ENCODE measurements at regions not wholly inside any gene's neighbourhood (a gene's known extent, or its start where the extent isn't known, plus 50 kb on each side); places are given as distances from the start of the nearest gene placed in this dataset.

GRCh38 chr20:55333798-55334197, 671.5 kb downstream of the CBLN4 start:
- 47 to 62% methylated on average over 2 of the region's 2 CpGs for WGBS, 2 experiments (ENCODE audit: insufficient coverage in 1 of 2, insufficient read length in 1 of 2)
- H3K27ac Mint-ChIP-seq = no peak overlapping the region
- H3K4me1 Mint-ChIP-seq = no peaks in the 10 kb centered on the region
- TF ChIP-seq CTCF (conservative IDR thresholded peaks at IDR 0.05) = no peak
- H3K36me3 Mint-ChIP-seq (ENCODE audit: low read depth) = no peaks in the 10 kb centered on the region
- no peaks in the 10 kb centered on the region for H3K9me3 Mint-ChIP-seq
- H3K9me3 ChIP-seq (ENCODE audit: control insufficient read depth, low read length) = no peaks in the 10 kb centered on the region
- no peak overlapping the region for H3K4me3 ChIP-seq (ENCODE audit: low read length)
- H3K4me1 ChIP-seq (ENCODE audit: control insufficient read depth, insufficient read depth, low read length) = no peaks in the 10 kb centered on the region
- no peaks in the 10 kb centered on the region for H3K27me3 ChIP-seq (ENCODE audit: control insufficient read depth, insufficient read depth, low read length, poor library complexity, severe bottlenecking)
- DNase-seq = no peak
- no peak overlapping the region for H3K27ac ChIP-seq (ENCODE audit: low read depth, low read length)
- H3K36me3 ChIP-seq (ENCODE audit: control insufficient read depth, insufficient read depth, low read length) = no peaks in the 10 kb centered on the region
- no peak overlapping the region for H3K9ac ChIP-seq (ENCODE audit: extremely low read depth, low read length, poor library complexity, severe bottlenecking)
- no peak overlapping the region for H3K4me3 Mint-ChIP-seq
- no peaks in the 10 kb centered on the region for H3K27me3 Mint-ChIP-seq (ENCODE audit: insufficient read depth)

- Mint-ChIP-seq H3K9me3 (no peaks in the 10 kb centered on the region), H3K27me3 (ENCODE audit: insufficient read depth) (no peaks in the 10 kb centered on the region), H3K27ac (no peak overlapping the region), H3K36me3 (ENCODE audit: low read depth) (no peaks in the 10 kb centered on the region), H3K4me3 (no peak overlapping the region), H3K4me1 (no peaks in the 10 kb centered on the region)
- Histone ChIP-seq H3K4me3 (ENCODE audit: low read length) (no peak overlapping the region), H3K4me1 (ENCODE audit: control insufficient read depth, insufficient read depth, low read length) (no peaks in the 10 kb centered on the region), H3K27me3 (ENCODE audit: control insufficient read depth, insufficient read depth, low read length, poor library complexity, severe bottlenecking) (no peaks in the 10 kb centered on the region), H3K36me3 (ENCODE audit: control insufficient read depth, insufficient read depth, low read length) (no peaks in the 10 kb centered on the region), H3K9ac (ENCODE audit: extremely low read depth, low read length, poor library complexity, severe bottlenecking) (no peak overlapping the region), H3K9me3 (ENCODE audit: control insufficient read depth, low read length) (peaks cover 12% of the 10 kb centered on the region), H3K27ac (ENCODE audit: low read depth, low read length) (no peak overlapping the region)
- 86% methylated on average over 4 of the region's 4 CpGs; no CpG with 5 or more reads in 1 of the 2 experiments for WGBS, 2 experiments (ENCODE audit: insufficient coverage in 1 of 2, insufficient read length in 1 of 2)
- no peak for DNase-seq
- no peak for TF ChIP-seq CTCF (conservative IDR thresholded peaks at IDR 0.05)
These were observed 676.2 kb downstream of the CBLN4 start for GRCh38 chr20:55329108-55329507.

GRCh38 chr20:55322745-55323144, 682.6 kb downstream of the CBLN4 start:
- Histone ChIP-seq H3K27ac (ENCODE audit: low read depth, low read length) (no peak overlapping the region), H3K9me3 (ENCODE audit: control insufficient read depth, low read length) (peaks cover 14% of the 10 kb centered on the region), H3K36me3 (ENCODE audit: control insufficient read depth, insufficient read depth, low read length) (no peaks in the 10 kb centered on the region), H3K4me3 (ENCODE audit: low read length) (no peak overlapping the region), H3K9ac (ENCODE audit: extremely low read depth, low read length, poor library complexity, severe bottlenecking) (no peak overlapping the region), H3K27me3 (ENCODE audit: control insufficient read depth, insufficient read depth, low read length, poor library complexity, severe bottlenecking) (no peaks in the 10 kb centered on the region), H3K4me1 (ENCODE audit: control insufficient read depth, insufficient read depth, low read length) (no peaks in the 10 kb centered on the region)
- Mint-ChIP-seq H3K27ac (no peak overlapping the region), H3K9me3 (no peaks in the 10 kb centered on the region), H3K4me3 (no peak overlapping the region), H3K27me3 (ENCODE audit: insufficient read depth) (no peaks in the 10 kb centered on the region), H3K36me3 (ENCODE audit: low read depth) (no peaks in the 10 kb centered on the region), H3K4me1 (no peaks in the 10 kb centered on the region)
- WGBS, 2 experiments (ENCODE audit: insufficient coverage in 1 of 2, insufficient read length in 1 of 2) = 57 to 64% methylated on average over 1 to 2 of the region's 2 CpGs
- DNase-seq = no peak
- TF ChIP-seq CTCF (conservative IDR thresholded peaks at IDR 0.05) = no peak

All from endodermal cell (in vitro differentiated cells).